Testis (tissue), 2 donors: ENCODE measurements at regions not wholly inside any gene's neighbourhood (a gene's known extent, or its start where the extent isn't known, plus 50 kb on each side); places are given as distances from the start of the nearest gene placed in this dataset.

Experiments used
- DNase-seq: peaks from one replicate; pipeline ENCODE4 v3.0.0-alpha.2; 2019
- H3K27ac ChIP-seq, 2 donors: fragments of 200-600 bp; sonication (generic); one replicate each; pipeline ENCODE4 v1.5.1; 2019
- H3K27me3 ChIP-seq: fragments of 200-600 bp; sonication (generic); one replicate; pipeline ENCODE4 v1.5.1; 2019
- H3K36me3 ChIP-seq: fragments of 200-600 bp; sonication (generic); one replicate; pipeline ENCODE4 v1.5.1; 2017; ENCODE audit warnings: low read depth; ENCODE audit errors: missing control alignments
- H3K4me1 ChIP-seq: fragments of 200-600 bp; sonication (generic); one replicate; pipeline ENCODE4 v1.5.1; 2019
- H3K4me3 ChIP-seq, 2 donors: fragments of 200-600 bp; sonication (generic); one replicate each; pipeline ENCODE4 v1.5.1; 2017 to 2019
- H3K9me3 ChIP-seq: fragments of 200-600 bp; sonication (generic); one replicate; pipeline ENCODE4 v1.5.1; 2017
- POLR2A ChIP-seq: fragments of 450-650 bp; IDR thresholded peaks from one replicate; pipeline ENCODE4 v1.6.1; 2017; ENCODE audit warnings: antibody characterized with exemption, mild to moderate bottlenecking, moderate library complexity
- WGBS, 2 donors: methylation state at CpG; one replicate each; pipeline ENCODE4 v1.1.5; 2018; 5-methylcytosine and 5-hydroxymethylcytosine counted together
- intact Hi-C: fragments of 100-400 bp; cut with DNase I; formaldehyde crosslinking; loops from one replicate; pipeline ENCODE4 v1.15.1; 2023; ENCODE audit warnings: low total_unique reads
- TF ChIP-seq, protein P1 (sequence below), 3 experiments: fragments of 450-650 bp in 2 of 3; fragments of 200-600 bp in 1 of 3; sonication (generic) in 1 of 3; IDR thresholded peaks; one replicate each; pipeline ENCODE4 v1.5.1; 2016 to 2019; ENCODE audit warnings: antibody characterized with exemption in 3 of 3, mild to moderate bottlenecking in 2 of 3, moderate library complexity in 1 of 3

DNA sequence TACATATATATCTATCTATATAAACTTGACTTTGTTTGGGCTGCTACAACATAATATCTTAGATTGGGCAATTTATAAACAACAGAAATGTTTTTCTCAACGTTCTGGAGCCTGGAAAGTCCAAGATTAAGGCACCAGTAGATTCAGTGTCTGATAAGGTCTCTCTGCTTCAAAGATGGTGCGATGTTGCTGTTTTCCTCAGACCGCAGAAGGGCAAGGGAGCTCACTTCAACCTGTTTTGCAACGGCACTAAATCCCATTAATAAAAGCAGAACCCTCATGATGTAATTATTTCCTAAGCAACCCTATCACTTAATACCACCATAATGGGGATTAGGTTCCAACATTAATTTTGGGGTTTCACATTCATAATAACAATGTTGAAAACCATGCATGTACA, 1134.8 kb downstream of the NSUN3 start:
- intact Hi-C loops = no loop called here
- whole genome bisulfite sequencing, 2 donors = 62 to 77% methylated on average over 4 of the region's 4 CpGs
- no peak for TF ChIP-seq POLR2A
- TF ChIP-seq, protein P1, sequence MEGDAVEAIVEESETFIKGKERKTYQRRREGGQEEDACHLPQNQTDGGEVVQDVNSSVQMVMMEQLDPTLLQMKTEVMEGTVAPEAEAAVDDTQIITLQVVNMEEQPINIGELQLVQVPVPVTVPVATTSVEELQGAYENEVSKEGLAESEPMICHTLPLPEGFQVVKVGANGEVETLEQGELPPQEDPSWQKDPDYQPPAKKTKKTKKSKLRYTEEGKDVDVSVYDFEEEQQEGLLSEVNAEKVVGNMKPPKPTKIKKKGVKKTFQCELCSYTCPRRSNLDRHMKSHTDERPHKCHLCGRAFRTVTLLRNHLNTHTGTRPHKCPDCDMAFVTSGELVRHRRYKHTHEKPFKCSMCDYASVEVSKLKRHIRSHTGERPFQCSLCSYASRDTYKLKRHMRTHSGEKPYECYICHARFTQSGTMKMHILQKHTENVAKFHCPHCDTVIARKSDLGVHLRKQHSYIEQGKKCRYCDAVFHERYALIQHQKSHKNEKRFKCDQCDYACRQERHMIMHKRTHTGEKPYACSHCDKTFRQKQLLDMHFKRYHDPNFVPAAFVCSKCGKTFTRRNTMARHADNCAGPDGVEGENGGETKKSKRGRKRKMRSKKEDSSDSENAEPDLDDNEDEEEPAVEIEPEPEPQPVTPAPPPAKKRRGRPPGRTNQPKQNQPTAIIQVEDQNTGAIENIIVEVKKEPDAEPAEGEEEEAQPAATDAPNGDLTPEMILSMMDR (IDR thresholded peaks at IDR 0.05) = no peak
- DNase-seq = no peak
- Histone ChIP-seq H3K27ac (no peak overlapping the region), H3K27me3 (no peaks in the 10 kb centered on the region), H3K4me3 (no peak overlapping the region), H3K36me3 (no peaks in the 10 kb centered on the region), H3K9me3 (no peaks in the 10 kb centered on the region), H3K4me1 (no peaks in the 10 kb centered on the region)

DNA sequence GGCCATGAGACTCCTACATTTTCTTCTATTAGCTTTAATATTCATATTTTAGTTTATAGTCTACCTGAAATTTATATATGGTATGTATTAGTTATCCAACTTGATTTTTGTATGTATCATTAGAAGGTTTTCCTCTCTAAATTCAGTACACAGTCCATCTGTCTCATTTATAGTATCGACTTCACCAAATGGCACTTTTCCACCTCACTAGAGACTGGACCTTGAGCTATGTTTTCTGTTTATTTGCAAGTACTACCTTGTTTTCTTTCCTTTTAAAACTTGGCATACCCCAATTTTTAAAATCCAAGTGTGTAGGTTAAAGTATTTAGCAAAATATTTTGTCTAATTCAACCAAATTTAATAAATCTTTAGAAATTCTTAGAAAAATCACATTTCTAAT, 1137.5 kb downstream of the NSUN3 start:
- Histone ChIP-seq H3K36me3 (no peaks in the 10 kb centered on the region), H3K4me3 (no peak overlapping the region), H3K27ac (no peak overlapping the region), H3K4me1 (no peaks in the 10 kb centered on the region), H3K27me3 (no peaks in the 10 kb centered on the region), H3K9me3 (no peaks in the 10 kb centered on the region)
- WGBS, 2 donors = 62 to 73% methylated on average over 1 of the region's 1 CpG
- TF ChIP-seq, protein P1 (IDR thresholded peaks at IDR 0.05) = no peak
- TF ChIP-seq POLR2A = no peak
- DNase-seq = no peak
- intact Hi-C loops = no loop called here

DNA sequence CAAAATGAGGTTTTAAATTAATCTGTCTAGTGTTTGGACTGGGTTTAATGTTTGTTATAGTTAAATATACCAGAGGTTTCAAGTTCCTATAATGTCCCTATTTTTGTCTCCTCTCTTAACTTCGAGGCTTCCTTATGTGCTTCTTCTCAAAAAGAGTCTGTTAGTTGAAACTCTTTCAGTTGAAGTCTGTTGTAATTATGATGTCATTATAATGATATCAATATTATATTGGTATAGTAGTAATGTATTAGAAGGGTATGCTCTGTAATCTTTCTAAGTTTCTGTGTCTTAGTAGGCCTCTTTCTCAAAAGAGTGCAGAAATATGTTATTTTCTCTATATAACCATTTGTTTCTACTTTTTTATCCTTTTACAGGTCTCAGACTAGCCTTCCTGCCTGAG, 1148.0 kb downstream of the NSUN3 start:
- Histone ChIP-seq H3K9me3 (no peaks in the 10 kb centered on the region), H3K27ac (no peak overlapping the region), H3K4me3 (no peak overlapping the region), H3K4me1 (no peaks in the 10 kb centered on the region), H3K36me3 (no peaks in the 10 kb centered on the region), H3K27me3 (no peaks in the 10 kb centered on the region)
- DNase-seq = no peak
- intact Hi-C loops = no loop called here
- 63 to 67% methylated on average over 1 of the region's 1 CpG for WGBS, 2 donors
- TF ChIP-seq, protein P1 (IDR thresholded peaks at IDR 0.05) = no peak
- no peak for TF ChIP-seq POLR2A

DNA sequence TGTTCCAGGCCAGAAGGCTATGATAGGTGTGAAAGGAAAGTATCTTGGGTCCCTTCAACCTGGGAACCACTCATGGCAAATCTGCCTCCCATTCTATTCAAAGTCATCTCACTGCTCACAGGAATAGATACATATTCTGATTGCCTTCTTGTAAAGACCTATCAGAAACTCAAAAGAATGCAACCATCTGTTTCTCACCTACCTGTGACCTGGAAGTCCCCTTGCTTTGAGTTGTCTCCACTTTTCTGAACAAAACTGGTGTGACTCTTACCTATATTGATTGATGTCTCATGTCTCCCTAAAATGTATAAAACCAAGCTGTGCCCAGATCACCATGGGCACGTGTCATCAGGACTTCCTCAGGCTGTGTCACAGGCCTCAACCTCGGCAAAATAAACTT, 1149.3 kb downstream of the NSUN3 start:
- 94 to 95% methylated on average over 2 of the region's 2 CpGs for WGBS, 2 donors
- no peak for DNase-seq
- Histone ChIP-seq H3K4me1 (no peaks in the 10 kb centered on the region), H3K27ac (no peak overlapping the region), H3K36me3 (no peaks in the 10 kb centered on the region), H3K4me3 (no peak overlapping the region), H3K27me3 (no peaks in the 10 kb centered on the region), H3K9me3 (no peaks in the 10 kb centered on the region)
- TF ChIP-seq POLR2A = no peak
- TF ChIP-seq, protein P1 (IDR thresholded peaks at IDR 0.05) = no peak
- intact Hi-C loops = no loop called here

DNA sequence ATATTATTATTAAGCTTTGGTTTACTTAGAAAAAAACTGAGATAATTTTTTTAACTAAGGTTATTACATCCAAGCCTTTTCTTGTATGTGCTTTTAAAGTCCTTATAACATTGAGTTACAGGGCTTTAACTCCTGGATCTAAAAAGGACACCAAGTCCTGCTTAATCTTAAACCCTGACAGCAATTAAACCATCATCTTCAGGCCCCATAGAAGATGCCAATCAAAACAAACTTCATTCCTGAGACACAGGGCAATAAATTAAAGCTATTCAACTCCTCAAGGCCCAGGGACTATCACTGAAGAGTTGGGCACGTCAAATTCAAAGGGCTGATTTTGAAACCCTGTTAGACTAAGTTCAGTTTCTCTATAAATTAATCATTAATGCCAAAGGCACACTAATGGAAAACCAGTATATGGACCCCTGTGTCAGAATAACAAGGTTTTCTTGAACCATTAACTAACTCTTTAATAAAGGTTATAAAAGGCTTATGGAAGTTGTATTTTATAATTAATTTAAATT, 1152.6 kb downstream of the NSUN3 start:
- Histone ChIP-seq H3K27me3 (no peaks in the 10 kb centered on the region), H3K36me3 (no peaks in the 10 kb centered on the region), H3K4me3 (no peak overlapping the region), H3K9me3 (no peaks in the 10 kb centered on the region), H3K4me1 (no peaks in the 10 kb centered on the region), H3K27ac (no peak overlapping the region)
- no peak for TF ChIP-seq POLR2A
- TF ChIP-seq, protein P1 (IDR thresholded peaks at IDR 0.05) = no peak
- no peak for DNase-seq
- intact Hi-C loops = no loop called here
- WGBS, 2 donors = 71 to 78% methylated on average over 1 of the region's 1 CpG
